ENCODE measurements at regions not wholly inside any gene's neighbourhood (a gene's known extent, or its start where the extent isn't known, plus 50 kb on each side); places are given as distances from the start of the nearest gene placed in this dataset.
"Not testable (repeated sequence)": the region's sequence is repeated elsewhere in the genome, so short reads cannot be mapped to it uniquely, and the experiment has no call there.

DNA sequence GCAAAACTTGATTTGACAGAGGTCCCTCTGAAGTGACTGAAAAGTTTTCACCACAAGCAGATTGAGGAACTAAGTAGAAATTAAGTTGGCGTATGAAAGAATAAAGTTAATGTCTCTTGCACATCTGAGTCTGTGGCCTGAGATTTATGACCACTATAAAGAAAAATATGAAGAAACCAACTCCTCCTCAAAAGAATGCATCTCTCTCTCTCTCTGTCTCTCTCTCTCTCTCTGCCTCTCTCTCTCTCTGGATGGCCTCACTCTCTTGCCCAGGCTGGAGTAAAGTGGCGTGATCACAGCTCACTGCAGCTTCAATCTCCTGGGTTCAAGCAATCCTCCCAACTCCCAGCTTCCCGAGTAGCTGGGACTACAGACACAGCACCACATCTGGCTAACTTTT lies 55.2 kb downstream of the RPL22L1 start:
- intact Hi-C loops (cut with micrococcal nuclease), result loop anchor here (5.0 kb wide), 2 partner anchors 683 to 778 kb away; partner anchors contain the start of gene GPR160

DNA sequence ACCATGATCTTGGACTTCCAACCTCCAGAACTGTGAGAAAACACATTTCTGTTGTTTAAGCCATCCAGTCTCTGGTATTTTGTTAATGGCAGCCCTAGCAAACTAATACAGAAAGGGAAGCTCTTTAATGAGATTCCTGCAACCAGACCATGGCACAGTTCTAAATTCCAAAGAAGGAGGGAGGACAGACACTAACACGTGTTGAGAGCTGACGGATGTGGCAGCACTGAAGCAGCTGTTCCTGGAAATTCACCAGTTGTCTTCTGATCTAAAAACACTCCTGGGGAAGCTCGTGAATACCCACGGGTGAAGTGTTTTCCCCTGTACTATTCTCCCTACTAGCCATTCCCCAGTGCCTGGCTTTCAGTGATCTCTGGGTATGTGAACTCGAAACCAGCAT lies 56.7 kb downstream of the RPL22L1 start:
- intact Hi-C loops (cut with micrococcal nuclease), result loop anchor here (2.0 to 5.0 kb wide), 3 partner anchors 681 to 960 kb away; partner anchors contain the start of gene GPR160

DNA sequence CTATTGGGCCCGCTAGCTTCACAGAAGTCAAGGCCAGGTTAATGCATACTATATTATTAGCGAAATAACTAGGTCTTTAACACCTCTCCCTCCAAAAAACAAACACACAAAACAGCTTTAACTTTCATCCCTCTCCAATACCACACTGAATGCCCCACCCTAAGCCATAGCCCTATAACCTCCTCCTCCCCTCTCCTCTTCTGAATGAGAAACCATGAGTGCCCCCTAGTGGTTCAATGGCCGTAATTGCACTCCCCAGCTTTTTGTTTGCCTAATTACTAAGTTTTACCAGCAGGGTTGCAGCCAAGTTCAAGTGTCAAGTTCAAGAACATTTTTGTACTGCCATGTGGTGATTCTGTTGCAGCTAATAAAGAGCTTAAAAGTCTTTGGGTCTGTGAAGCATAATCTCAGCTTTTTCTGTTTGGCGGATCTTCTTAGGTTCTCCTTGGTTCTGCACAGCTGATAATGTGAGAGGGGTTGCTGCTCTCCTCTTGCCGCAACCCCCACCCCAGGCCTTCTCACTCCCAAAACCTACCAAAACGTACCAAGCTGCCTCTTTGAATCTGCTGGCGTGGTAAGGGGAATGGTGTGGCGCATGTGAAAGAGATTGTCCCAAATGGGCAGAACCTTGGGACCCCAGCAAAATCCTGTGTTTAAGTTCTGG lies 57.9 kb downstream of the RPL22L1 start:
- intact Hi-C loops (cut with micrococcal nuclease), result loop anchor here (1.0 to 5.0 kb wide), 10 partner anchors 58 to 1049 kb away; partner anchors contain the start of genes EIF5A2, GPR160 and RPL22L1

DNA sequence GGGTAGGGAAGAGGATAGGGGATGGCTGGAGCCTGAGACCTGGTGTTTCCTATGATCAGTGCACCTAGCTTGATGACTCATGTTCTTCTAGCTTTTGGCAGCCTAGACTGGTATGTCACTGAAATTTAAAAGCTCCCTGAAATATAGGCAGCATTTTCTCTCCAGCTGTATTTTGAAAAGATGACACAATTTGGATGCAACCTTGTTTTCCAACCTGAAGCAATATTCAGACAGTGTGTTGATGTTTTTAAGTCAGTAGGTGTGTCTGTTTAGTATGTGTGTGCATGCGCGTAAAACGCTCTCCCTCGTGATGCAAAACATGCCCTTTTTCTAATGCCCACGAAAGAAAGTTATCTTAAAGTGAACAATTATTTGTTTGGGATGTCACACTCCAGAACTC lies 58.5 kb downstream of the RPL22L1 start:
- intact Hi-C loops (cut with micrococcal nuclease), result loop anchor here (5.0 kb wide), 2 partner anchors 679 to 774 kb away; partner anchors contain the start of gene GPR160

DNA sequence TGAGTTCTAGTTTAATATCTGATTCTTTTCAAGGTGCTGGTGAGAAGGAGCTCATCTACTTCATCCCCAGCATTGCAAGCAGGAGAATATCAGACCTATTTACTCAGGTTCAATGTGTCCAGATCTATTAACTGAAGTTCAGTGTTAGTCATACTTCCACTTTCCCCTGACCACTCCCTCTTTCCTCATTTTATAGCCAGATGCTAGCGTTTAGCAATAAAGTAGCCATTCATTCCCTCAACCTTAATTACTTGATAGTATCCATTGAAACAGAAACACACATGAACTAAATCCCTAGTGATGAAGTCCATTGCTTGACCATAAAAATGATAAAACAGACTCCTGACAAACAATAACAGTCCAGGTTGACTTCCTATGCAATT lies 60.0 kb downstream of the RPL22L1 start:
- intact Hi-C loops (cut with micrococcal nuclease), result loop anchor here (5.0 kb wide), 2 partner anchors 678 to 773 kb away; partner anchors contain the start of gene GPR160

- intact Hi-C loops (cut with micrococcal nuclease), result no loop called here
Measured at GRCh38 chr3:170809007-170809974, 60.7 kb downstream of the RPL22L1 start.

DNA sequence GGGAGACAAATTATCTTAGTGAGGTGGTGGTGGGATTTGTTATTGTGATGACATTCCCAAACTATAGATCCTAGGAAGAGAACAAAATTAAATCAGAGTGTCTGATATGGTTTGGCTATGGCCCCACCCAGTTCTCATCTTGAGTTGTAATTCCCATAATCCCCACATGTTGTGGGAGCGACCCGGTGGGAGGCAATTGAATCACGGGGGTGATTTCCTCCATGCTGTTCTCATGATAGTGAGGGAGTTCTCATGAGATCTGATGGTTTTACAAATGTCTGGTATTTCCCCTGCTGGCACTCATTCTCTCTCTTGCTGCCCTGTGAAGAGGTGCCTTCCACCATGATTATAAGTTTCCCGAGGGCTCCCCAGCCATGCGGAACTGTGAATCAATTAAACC lies 62.0 kb downstream of the RPL22L1 start:
- intact Hi-C loops (cut with micrococcal nuclease), result no loop called here

DNA sequence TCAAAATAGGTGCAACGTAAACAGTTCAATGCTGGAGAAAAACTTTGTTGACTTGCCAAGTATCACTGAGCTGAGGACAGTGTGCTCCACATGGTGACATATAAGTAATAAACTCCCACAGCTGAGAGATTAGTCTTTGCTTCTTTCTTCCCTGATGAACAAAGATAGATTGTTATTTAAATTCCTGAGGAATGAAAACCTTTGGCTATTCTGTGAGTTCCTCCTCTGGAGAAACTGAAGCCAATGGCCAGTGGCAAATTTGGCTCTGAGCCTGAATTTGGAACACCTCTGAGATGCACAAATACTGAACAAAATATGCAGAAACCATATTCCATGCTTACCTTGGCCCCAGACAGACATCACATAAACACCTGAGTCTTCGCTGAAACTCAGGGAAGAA lies 63.3 kb downstream of the RPL22L1 start:
- intact Hi-C loops (cut with micrococcal nuclease), result no loop called here

- intact Hi-C loops (cut with micrococcal nuclease), result no loop called here
Measured at GRCh38 chr3:170806141-170806540, 63.9 kb downstream of the RPL22L1 start.

DNA sequence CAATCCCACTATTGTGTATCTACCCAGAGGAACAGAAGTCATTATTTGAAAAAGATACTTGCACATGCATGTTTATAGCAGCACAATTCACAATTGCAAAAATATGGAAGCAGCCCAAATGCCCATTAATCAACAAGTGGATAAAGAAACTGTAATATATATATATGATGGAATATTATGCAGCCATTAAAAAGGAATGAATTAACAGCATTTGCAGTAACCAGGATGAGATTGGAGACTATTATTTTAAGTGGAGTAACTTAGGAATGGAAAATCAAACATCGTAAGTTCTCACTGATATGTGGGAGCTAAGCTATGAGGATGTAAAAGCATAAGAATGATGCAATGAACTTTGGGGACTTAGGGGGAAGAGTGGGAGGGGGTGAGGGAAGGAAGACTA lies 64.7 kb downstream of the RPL22L1 start:
- intact Hi-C loops (cut with micrococcal nuclease), result not testable (repeated sequence)

- intact Hi-C loops (cut with micrococcal nuclease), result not testable (repeated sequence)
Measured at GRCh38 chr3:170804634-170805033, 65.4 kb downstream of the RPL22L1 start.

DNA sequence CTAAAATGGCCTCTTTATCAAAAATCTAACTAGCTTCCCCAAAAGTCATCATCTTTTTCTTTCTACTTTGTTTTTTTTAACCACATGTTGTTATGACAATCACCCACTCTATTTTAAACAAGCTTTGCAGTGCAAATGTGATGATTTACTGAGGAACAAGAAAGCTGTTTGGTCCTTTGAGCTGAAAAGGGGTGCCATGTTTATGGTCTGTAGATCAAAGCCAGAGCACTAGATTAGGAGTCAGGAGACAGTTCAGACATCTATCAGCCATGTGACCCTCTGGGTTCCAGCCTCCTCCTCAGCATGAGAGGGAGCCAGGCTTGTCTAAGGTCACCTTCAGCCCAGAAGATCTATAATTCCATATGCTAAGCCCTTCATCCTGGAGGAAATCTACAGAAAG lies 65.9 kb downstream of the RPL22L1 start:
- intact Hi-C loops (cut with micrococcal nuclease), result no loop called here

DNA sequence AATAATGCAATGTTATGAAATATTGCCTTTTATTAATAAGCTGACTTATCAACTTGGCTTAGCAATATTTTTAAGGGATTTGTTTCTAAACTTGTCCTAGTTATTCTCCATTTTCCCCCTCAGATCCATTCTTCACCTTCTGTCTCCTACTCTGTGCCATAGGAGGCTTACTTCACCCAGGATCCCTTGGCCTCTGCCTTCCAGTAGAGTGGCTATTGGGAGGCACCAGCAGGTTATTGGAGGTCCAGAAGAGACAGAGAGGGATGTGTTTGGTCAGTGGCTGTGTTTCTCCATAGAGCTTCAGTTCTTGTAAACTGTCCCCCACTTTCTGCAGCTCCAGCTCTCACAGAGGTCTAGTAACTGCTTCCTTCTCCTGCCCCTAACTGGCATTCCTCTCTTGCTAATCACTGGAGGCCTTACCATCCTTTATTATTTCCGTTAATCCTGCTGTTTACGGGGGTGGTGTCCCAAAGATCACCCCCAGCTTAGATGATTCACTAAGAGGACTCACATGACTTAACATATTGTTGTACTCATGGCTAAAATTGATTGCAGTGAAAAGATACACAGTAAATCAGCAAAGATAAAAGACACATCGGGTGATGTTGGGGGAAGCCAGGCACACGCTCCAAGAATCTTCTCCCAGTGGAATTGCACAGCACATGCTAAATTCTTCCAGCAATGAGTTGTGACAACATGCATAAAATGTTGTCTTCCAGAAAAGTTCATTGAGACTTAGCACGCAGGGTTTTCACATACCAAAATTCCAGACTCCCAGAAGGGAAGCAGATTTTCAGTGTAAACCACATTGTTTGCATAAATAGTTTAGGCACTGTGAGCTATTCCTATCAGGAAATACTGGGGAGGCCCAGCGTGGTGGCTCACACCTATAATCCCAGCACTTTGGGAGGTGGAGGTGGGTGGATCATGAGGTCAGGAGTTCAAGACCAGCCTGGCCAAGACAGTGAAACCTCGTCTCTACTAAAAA lies 67.5 kb downstream of the RPL22L1 start:
- intact Hi-C loops (cut with micrococcal nuclease), result no loop called here

DNA sequence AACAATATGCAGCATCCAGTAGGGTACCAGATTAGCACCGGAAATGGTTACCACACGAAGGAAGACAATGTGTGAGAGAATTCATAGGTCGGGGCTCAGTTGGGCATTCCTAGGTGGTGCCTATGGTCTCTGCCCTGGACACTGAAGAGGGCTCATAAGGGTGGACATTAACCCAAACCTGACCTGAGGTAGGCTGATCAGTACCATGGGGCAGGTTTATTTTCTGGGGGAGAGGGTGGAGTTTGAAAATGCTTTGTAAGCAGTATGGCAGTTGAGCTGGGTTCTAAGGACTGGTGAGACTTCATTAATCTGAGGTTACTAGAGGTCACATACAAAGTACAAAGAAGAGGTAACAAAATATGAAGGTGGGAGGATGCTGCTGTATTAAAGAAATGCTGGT lies 68.4 kb downstream of the RPL22L1 start:
- intact Hi-C loops (cut with micrococcal nuclease), result no loop called here

DNA sequence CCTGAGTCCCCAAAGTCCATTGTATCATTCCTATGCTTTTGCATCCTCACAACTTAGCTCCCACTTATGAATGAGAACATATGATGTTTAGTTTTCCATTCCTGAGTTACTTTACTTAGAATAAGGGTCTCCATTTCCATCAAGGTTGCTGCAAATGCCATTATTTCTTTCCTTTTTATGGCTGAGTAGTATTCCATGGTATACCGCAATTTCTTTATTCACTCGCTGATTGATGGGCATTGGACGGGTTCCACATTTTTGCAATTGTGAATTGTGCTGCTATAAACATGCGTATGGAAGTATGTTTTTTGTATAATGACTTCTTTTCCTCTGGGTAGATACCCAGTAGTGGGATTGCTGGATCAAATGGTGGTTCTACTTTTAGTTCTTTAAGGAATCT lies 69.7 kb downstream of the RPL22L1 start:
- intact Hi-C loops (cut with micrococcal nuclease), result not testable (repeated sequence)

- intact Hi-C loops (cut with micrococcal nuclease), result no loop called here
Measured at GRCh38 chr3:170799009-170799408, 71.0 kb downstream of the RPL22L1 start.

GRCh38 chr3:170797685-170798084 lies 72.3 kb downstream of the RPL22L1 start:
- intact Hi-C loops (cut with micrococcal nuclease), result no loop called here

DNA sequence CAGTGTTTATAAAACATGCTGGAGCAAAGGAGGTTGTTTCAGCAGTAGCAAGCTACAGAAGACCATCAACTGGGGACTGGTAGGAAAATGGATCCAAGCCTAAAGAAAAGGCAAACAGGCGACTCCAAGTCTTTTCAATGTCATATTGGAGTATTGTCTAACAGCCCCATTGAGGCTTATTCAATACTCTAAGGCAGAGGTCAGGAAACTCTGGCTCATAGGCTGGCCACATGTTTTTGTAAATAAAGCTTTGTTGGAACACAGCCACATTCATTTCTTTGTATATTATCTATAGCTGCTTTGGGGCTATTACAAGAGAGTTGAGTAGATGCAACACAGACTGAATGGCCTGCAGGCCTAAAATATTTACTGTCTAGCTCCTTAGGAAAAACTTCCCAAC lies 77.5 kb downstream of the RPL22L1 start:
- intact Hi-C loops (cut with micrococcal nuclease), result no loop called here

GRCh38 chr3:170790647-170791046 lies 79.3 kb downstream of the RPL22L1 start:
- intact Hi-C loops (cut with micrococcal nuclease), result no loop called here

- intact Hi-C loops (cut with micrococcal nuclease), result no loop called here
Measured at GRCh38 chr3:170787464-170787863, 82.5 kb downstream of the RPL22L1 start.

GRCh38 chr3:170785454-170785853 lies 84.5 kb downstream of the RPL22L1 start:
- intact Hi-C loops (cut with micrococcal nuclease), result no loop called here
